ENCODE measurements at regions not wholly inside any gene's neighbourhood (a gene's known extent, or its start where the extent isn't known, plus 50 kb on each side); places are given as distances from the start of the nearest gene placed in this dataset.

DNA sequence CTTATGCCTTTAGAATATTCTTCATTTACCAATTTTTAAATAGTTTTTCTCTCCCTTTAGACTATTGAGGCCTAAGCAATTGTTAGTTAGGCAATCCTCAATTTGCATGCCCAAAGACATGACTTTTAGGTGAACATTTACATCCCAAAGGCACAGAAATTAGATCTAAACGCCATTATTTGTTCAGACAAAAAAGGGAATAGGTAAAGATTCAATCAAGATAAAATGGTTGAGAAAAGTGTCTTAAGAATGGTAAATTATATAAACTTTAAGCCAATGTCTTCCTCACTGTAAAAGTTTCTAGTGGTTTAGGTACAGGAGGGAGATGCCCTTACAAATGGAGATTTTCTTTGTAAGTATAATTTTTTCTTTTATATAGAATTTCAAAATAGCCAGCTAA, 50.2 kb upstream of the MME start:
- Histone ChIP-seq H3K9me3 (ENCODE audit: insufficient read depth, low read depth, low read length) (no peaks in the 10 kb centered on the region), H4K91ac (ENCODE audit: low read depth, low read length) (no peak overlapping the region), H3K23ac (ENCODE audit: low read length) (no peak overlapping the region), H3K4me1 (ENCODE audit: control insufficient read depth in 1 of 2, insufficient read depth in 2 of 2, low read length in 2 of 2) (peaks cover 6 to 8% of the 10 kb centered on the region in 2 experiments), H3K4me2 (ENCODE audit: low read length) (no peak overlapping the region), H2AFZ (ENCODE audit: insufficient read depth, low read length, poor library complexity) (no peak overlapping the region), H2BK12ac (ENCODE audit: low read length) (no peak overlapping the region), H3K14ac (ENCODE audit: low read length) (no peak overlapping the region), H4K8ac (ENCODE audit: low read depth, low read length) (no peak overlapping the region), H3K79me1 (ENCODE audit: low read length) (peaks cover 13% of the 10 kb centered on the region), H2BK120ac (ENCODE audit: insufficient read depth, low read length, poor library complexity) (no peak overlapping the region), H3K4me3 (ENCODE audit: low read depth, low read length) (no peak overlapping the region), H3K79me2 (ENCODE audit: control insufficient read depth, insufficient read depth, low read length, poor library complexity) (no peaks in the 10 kb centered on the region), H3K36me3 (ENCODE audit: control insufficient read depth in 1 of 2, insufficient read depth in 2 of 2, low read length in 2 of 2) (no peaks in the 10 kb centered on the region), H3K27ac (ENCODE audit: low read depth, low read length) (no peak overlapping the region), H3K4ac (ENCODE audit: low read depth, low read length) (no peak overlapping the region), H4K12ac (ENCODE audit: low read depth, low read length) (no peak overlapping the region), H2BK5ac (ENCODE audit: low read depth, low read length, poor library complexity) (no peak overlapping the region), H2AK5ac (ENCODE audit: low read length) (no peak overlapping the region), H3K9ac (ENCODE audit: low read length) (no peak overlapping the region), H3K18ac (ENCODE audit: low read length) (no peak overlapping the region), H3K27me3 (ENCODE audit: insufficient read depth, low read length) (no peaks in the 10 kb centered on the region)
- DNase-seq, result no peak
- WGBS (ENCODE audit: extremely low coverage, insufficient coverage, insufficient read length), result no CpG with 5 or more reads among the region's 1 CpG

DNA sequence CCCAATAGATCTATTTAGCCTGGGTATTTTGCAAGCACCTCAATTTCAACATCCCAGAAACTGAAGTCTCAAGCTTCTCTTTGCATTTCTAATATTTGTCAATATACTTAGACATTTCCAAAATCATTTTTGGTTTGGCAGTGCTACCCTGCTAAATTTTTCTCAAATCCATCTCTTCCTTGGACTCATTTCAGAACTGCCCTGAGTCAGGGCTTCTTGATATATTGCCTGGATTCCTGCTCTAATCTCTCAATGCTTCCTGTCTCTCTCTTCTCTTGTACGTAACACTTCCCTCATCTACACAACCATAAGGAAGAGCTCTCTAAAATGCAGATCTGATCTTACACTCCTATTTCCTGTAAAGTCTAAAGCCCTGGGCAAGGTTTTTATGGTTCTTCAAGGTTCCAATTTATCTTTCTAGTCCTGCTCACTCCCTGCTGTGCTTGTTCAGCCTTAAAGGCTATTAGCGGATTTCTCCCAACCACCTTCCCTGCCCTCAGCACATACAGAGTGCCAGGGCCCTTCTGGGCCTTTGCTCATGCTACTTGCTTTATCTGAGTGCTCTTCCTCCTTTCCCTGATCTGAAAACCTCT, 53.0 kb upstream of the MME start:
- H4K12ac ChIP-seq (ENCODE audit: low read depth, low read length), result no peak overlapping the region
- peak overlapping the region; percentile 95 for H2BK12ac ChIP-seq (ENCODE audit: low read length)
- peaks cover 20% of the 10 kb centered on the region for H3K79me1 ChIP-seq (ENCODE audit: low read length)
- no peak overlapping the region for H2BK5ac ChIP-seq (ENCODE audit: low read depth, low read length, poor library complexity)
- peaks cover 12 to 23% of the 10 kb centered on the region in 2 experiments for H3K4me1 ChIP-seq (ENCODE audit: control insufficient read depth in 1 of 2, insufficient read depth in 2 of 2, low read length in 2 of 2)
- no peaks in the 10 kb centered on the region for H3K36me3 ChIP-seq (ENCODE audit: control insufficient read depth in 1 of 2, insufficient read depth in 2 of 2, low read length in 2 of 2)
- H4K91ac ChIP-seq (ENCODE audit: low read depth, low read length), result no peak overlapping the region
- no peak overlapping the region for H3K4me3 ChIP-seq (ENCODE audit: low read depth, low read length)
- WGBS (ENCODE audit: extremely low coverage, insufficient coverage, insufficient read length), result no CpG with 5 or more reads among the region's 2 CpGs
- no peak overlapping the region for H2AK5ac ChIP-seq (ENCODE audit: low read length)
- H3K27ac ChIP-seq (ENCODE audit: low read depth, low read length), result no peak overlapping the region
- H3K14ac ChIP-seq (ENCODE audit: low read length), result no peak overlapping the region
- no peaks in the 10 kb centered on the region for H3K9me3 ChIP-seq (ENCODE audit: insufficient read depth, low read depth, low read length)
- peak overlapping the region; percentile 51 for H2BK120ac ChIP-seq (ENCODE audit: insufficient read depth, low read length, poor library complexity)
- H2AFZ ChIP-seq (ENCODE audit: insufficient read depth, low read length, poor library complexity), result no peak overlapping the region
- H4K8ac ChIP-seq (ENCODE audit: low read depth, low read length), result peak overlapping the region; percentile 73
- DNase-seq, result no peak
- H3K4ac ChIP-seq (ENCODE audit: low read depth, low read length), result no peak overlapping the region
- no peaks in the 10 kb centered on the region for H3K79me2 ChIP-seq (ENCODE audit: control insufficient read depth, insufficient read depth, low read length, poor library complexity)
- H3K23ac ChIP-seq (ENCODE audit: low read length), result no peak overlapping the region
- no peak overlapping the region for H3K9ac ChIP-seq (ENCODE audit: low read length)
- no peak overlapping the region for H3K18ac ChIP-seq (ENCODE audit: low read length)
- H3K27me3 ChIP-seq (ENCODE audit: insufficient read depth, low read length), result no peaks in the 10 kb centered on the region
- H3K4me2 ChIP-seq (ENCODE audit: low read length), result no peak overlapping the region

DNA sequence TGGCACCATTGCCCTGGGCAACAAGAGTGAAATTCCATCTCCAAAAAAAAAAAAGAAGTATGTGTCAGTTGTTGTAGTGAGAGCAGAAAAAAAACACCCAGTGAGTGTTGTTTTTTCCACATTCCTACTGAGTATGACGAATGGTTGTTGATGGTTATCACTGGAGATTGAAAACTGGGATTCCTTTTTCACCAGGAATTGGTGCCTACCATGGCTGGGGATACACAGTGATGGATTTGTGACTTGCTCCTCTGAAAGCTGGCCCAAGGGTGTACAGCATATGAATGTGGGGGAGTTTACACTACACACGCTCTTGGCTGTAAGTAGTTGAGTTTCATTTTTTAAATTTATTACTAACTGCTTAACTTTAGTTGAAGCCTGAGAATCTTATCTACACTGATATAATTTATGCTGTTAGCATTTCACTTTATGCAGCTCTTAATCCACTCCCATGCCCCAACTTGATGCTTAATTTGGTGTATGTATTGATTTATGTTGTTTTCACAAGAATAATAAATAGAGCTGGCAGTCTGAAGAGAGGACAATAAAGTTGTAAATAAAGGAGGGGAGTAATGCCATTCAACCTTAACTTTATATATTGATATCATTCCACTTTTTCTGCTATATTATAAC, 56.0 kb upstream of the MME start:
- Histone ChIP-seq H3K9me3 (ENCODE audit: insufficient read depth, low read depth, low read length) (no peaks in the 10 kb centered on the region), H3K18ac (ENCODE audit: low read length) (no peak overlapping the region), H3K36me3 (ENCODE audit: control insufficient read depth in 1 of 2, insufficient read depth in 2 of 2, low read length in 2 of 2) (no peaks in the 10 kb centered on the region), H3K79me2 (ENCODE audit: control insufficient read depth, insufficient read depth, low read length, poor library complexity) (no peaks in the 10 kb centered on the region), H2BK120ac (ENCODE audit: insufficient read depth, low read length, poor library complexity) (no peak overlapping the region), H3K27ac (ENCODE audit: low read depth, low read length) (peak overlapping the region; percentile 60), H4K8ac (ENCODE audit: low read depth, low read length) (no peak overlapping the region), H3K27me3 (ENCODE audit: insufficient read depth, low read length) (no peaks in the 10 kb centered on the region), H2BK5ac (ENCODE audit: low read depth, low read length, poor library complexity) (no peak overlapping the region), H3K4ac (ENCODE audit: low read depth, low read length) (no peak overlapping the region), H2AFZ (ENCODE audit: insufficient read depth, low read length, poor library complexity) (no peak overlapping the region), H4K91ac (ENCODE audit: low read depth, low read length) (peak overlapping the region; percentile 97), H3K4me2 (ENCODE audit: low read length) (no peak overlapping the region), H3K4me1 (ENCODE audit: control insufficient read depth in 1 of 2, insufficient read depth in 2 of 2, low read length in 2 of 2) (peaks cover 12 to 25% of the 10 kb centered on the region in 2 experiments), H3K4me3 (ENCODE audit: low read depth, low read length) (no peak overlapping the region), H2BK12ac (ENCODE audit: low read length) (no peak overlapping the region), H3K23ac (ENCODE audit: low read length) (no peak overlapping the region), H2AK5ac (ENCODE audit: low read length) (no peak overlapping the region), H4K12ac (ENCODE audit: low read depth, low read length) (no peak overlapping the region), H3K9ac (ENCODE audit: low read length) (no peak overlapping the region), H3K14ac (ENCODE audit: low read length) (no peak overlapping the region), H3K79me1 (ENCODE audit: low read length) (peaks cover 23% of the 10 kb centered on the region)
- peak; percentile 58 to 95 for DNase-seq
- WGBS (ENCODE audit: extremely low coverage, insufficient coverage, insufficient read length), result no CpG with 5 or more reads among the region's 2 CpGs

DNA sequence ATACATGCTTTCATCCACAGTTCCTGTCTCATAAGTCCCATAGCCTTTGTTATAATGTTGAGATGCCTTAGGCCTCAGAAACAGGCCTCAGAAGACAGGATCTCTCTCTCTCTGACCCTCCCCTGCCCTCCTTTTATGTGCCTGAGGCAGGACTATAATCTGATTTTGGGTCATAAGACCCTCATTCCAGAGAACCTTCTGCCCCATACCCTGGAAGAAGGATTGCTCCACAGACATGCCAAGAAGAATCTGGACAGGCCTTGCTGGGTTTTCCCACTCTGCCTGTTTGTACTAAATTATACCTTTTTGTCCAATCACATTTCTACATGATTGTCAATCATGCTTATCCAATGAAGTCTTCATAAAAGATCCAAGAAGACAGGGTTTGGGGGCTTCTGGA, 57.2 kb upstream of the MME start:
- no peaks in the 10 kb centered on the region for H3K9me3 ChIP-seq (ENCODE audit: insufficient read depth, low read depth, low read length)
- H3K79me2 ChIP-seq (ENCODE audit: control insufficient read depth, insufficient read depth, low read length, poor library complexity), result no peaks in the 10 kb centered on the region
- H3K27ac ChIP-seq (ENCODE audit: low read depth, low read length), result peak overlapping the region; percentile 62
- H3K4me2 ChIP-seq (ENCODE audit: low read length), result no peak overlapping the region
- H2BK5ac ChIP-seq (ENCODE audit: low read depth, low read length, poor library complexity), result peak overlapping the region; percentile 97
- H3K4me3 ChIP-seq (ENCODE audit: low read depth, low read length), result no peak overlapping the region
- no peaks in the 10 kb centered on the region for H3K36me3 ChIP-seq (ENCODE audit: control insufficient read depth in 1 of 2, insufficient read depth in 2 of 2, low read length in 2 of 2)
- no peak overlapping the region for H3K14ac ChIP-seq (ENCODE audit: low read length)
- no peak overlapping the region for H3K9ac ChIP-seq (ENCODE audit: low read length)
- H3K27me3 ChIP-seq (ENCODE audit: insufficient read depth, low read length), result no peaks in the 10 kb centered on the region
- no peak overlapping the region for H4K12ac ChIP-seq (ENCODE audit: low read depth, low read length)
- no peak overlapping the region for H3K4ac ChIP-seq (ENCODE audit: low read depth, low read length)
- peak; percentile 64 to 75 for DNase-seq
- no peak overlapping the region for H2AFZ ChIP-seq (ENCODE audit: insufficient read depth, low read length, poor library complexity)
- no peak overlapping the region for H3K18ac ChIP-seq (ENCODE audit: low read length)
- peaks cover 23% of the 10 kb centered on the region for H3K79me1 ChIP-seq (ENCODE audit: low read length)
- no peak overlapping the region for H2BK12ac ChIP-seq (ENCODE audit: low read length)
- H2BK120ac ChIP-seq (ENCODE audit: insufficient read depth, low read length, poor library complexity), result peak overlapping the region; percentile 99
- no peak overlapping the region for H2AK5ac ChIP-seq (ENCODE audit: low read length)
- no peak overlapping the region for H4K8ac ChIP-seq (ENCODE audit: low read depth, low read length)
- no peak overlapping the region for H3K23ac ChIP-seq (ENCODE audit: low read length)
- H3K4me1 ChIP-seq (ENCODE audit: control insufficient read depth in 1 of 2, insufficient read depth in 2 of 2, low read length in 2 of 2), result peaks cover 14 to 32% of the 10 kb centered on the region in 2 experiments
- peak overlapping the region; percentile 36 for H4K91ac ChIP-seq (ENCODE audit: low read depth, low read length)
